Natural killer cell (primary cell): ENCODE measurements at regions not wholly inside any gene's neighbourhood (a gene's known extent, or its start where the extent isn't known, plus 50 kb on each side); places are given as distances from the start of the nearest gene placed in this dataset.

Experiments
- ATAC-seq, 3 donors: fragments of 150-1000 bp in 2 of 3; fragments of 200-7000 bp in 1 of 3; cut with Tn5 transposase; 1 replicate in 1 of 3; 2 replicates in 2 of 3; pipeline ENCODE4 v1.10.0; 2021; ENCODE audit warnings: mild to moderate bottlenecking in 2 of 3, moderate library complexity in 2 of 3
- DNase-seq, 2 donors: peaks; one replicate each; pipeline versions ENCODE4 v3.0.0 to v3.0.0-alpha.2; 2013 to 2021; ENCODE audit warnings: mixed read lengths in 1 of 2
- H3K27ac ChIP-seq: one replicate; pipeline ENCODE4 v1.5.1; 2013; ENCODE audit warnings: mild to moderate bottlenecking, low read length
- H3K27me3 ChIP-seq: one replicate; pipeline ENCODE4 v1.6.1; 2013; ENCODE audit warnings: low read length; ENCODE audit not compliant: control insufficient read depth, insufficient read depth
- H3K36me3 ChIP-seq: one replicate; pipeline ENCODE4 v1.6.1; 2013; ENCODE audit warnings: low read length; ENCODE audit not compliant: control insufficient read depth, insufficient read depth
- H3K4me1 ChIP-seq: one replicate; pipeline ENCODE4 v1.6.1; 2013; ENCODE audit warnings: low read length; ENCODE audit not compliant: control insufficient read depth, insufficient read depth
- H3K4me3 ChIP-seq: one replicate; pipeline ENCODE4 v1.5.1; 2013; ENCODE audit warnings: low read length
- H3K9me3 ChIP-seq: one replicate; pipeline ENCODE4 v1.6.1; 2013; ENCODE audit warnings: low read length; ENCODE audit not compliant: control insufficient read depth, insufficient read depth
- H3K27ac Mint-ChIP-seq, 2 donors: one replicate each; pipeline ENCODE4 v1.8.0; 2022; ENCODE audit warnings: mild to moderate bottlenecking in 2 of 2, mixed read lengths in 2 of 2, moderate library complexity in 1 of 2
- H3K27me3 Mint-ChIP-seq, 2 donors: one replicate each; pipeline ENCODE4 v1.8.0; 2022; ENCODE audit warnings: low read depth in 2 of 2, mixed read lengths in 2 of 2
- H3K36me3 Mint-ChIP-seq: one replicate; pipeline ENCODE4 v1.8.0; 2022; ENCODE audit warnings: mixed read lengths
- H3K4me1 Mint-ChIP-seq, 2 donors: one replicate each; pipeline ENCODE4 v1.8.0; 2022; ENCODE audit warnings: mixed read lengths in 2 of 2
- H3K4me3 Mint-ChIP-seq: one replicate; pipeline ENCODE4 v1.8.0; 2022; ENCODE audit warnings: mild to moderate bottlenecking, moderate library complexity, mixed read lengths
- H3K9me3 Mint-ChIP-seq, 2 donors: one replicate each; pipeline ENCODE4 v1.8.0; 2022; ENCODE audit warnings: mixed read lengths in 2 of 2
- WGBS: methylation state at CpG from one replicate; pipeline ENCODE4 v1.1.7; 2013; ENCODE audit warnings: missing lambda C conversion rate; ENCODE audit not compliant: insufficient coverage; 5-methylcytosine and 5-hydroxymethylcytosine counted together
- intact Hi-C: fragments of 100-400 bp; cut with micrococcal nuclease; formaldehyde crosslinking; loops from one replicate; pipeline ENCODE4 v1.14.2; 2022
- TF ChIP-seq, protein P1 (sequence below): fragments of 200-600 bp; IDR thresholded peaks from one replicate; pipeline ENCODE4 v1.8.0; 2022; ENCODE audit warnings: antibody characterized with exemption

GRCh38 chr2:241970716-241971115 is 101.2 kb downstream of the RTP5 start:
- no peak overlapping the region for H3K4me3 Mint-ChIP-seq

DNA sequence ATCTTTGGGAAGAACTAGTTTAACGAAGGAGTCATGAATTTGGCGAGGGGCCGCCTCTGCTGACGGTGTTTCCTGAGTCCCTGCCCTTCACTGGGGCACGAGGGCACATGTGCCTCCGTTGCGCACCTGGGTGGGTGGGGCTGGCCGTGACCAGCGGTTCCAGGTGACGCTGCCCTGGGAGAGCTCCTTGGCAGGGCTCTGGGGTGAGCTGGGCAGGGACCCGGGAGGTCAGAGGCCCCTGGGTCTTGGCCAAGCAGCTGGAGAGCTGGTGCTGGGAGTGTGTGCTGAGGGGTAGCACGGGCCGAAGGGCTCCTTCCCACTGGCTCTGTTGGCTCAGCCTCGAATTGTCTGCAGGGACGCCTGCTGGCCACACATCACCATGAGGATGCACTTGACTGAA is 104.6 kb downstream of the RTP5 start:
- Histone ChIP-seq H3K27ac (no peak overlapping the region), H3K4me3 (no peak overlapping the region), H3K36me3 (no peaks in the 10 kb centered on the region), H3K9me3 (no peaks in the 10 kb centered on the region), H3K4me1 (no peaks in the 10 kb centered on the region), H3K27me3 (no peaks in the 10 kb centered on the region)
- Mint-ChIP-seq H3K36me3 (no peaks in the 10 kb centered on the region), H3K9me3 (no peaks in the 10 kb centered on the region), H3K4me3 (no peak overlapping the region), H3K27ac (no peak overlapping the region), H3K27me3 (no peaks in the 10 kb centered on the region), H3K4me1 (peaks cover 0 to 4% of the 10 kb centered on the region in 2 donors)
- DNase-seq (no peak), ATAC-seq (no peak)
- TF ChIP-seq, protein P1, sequence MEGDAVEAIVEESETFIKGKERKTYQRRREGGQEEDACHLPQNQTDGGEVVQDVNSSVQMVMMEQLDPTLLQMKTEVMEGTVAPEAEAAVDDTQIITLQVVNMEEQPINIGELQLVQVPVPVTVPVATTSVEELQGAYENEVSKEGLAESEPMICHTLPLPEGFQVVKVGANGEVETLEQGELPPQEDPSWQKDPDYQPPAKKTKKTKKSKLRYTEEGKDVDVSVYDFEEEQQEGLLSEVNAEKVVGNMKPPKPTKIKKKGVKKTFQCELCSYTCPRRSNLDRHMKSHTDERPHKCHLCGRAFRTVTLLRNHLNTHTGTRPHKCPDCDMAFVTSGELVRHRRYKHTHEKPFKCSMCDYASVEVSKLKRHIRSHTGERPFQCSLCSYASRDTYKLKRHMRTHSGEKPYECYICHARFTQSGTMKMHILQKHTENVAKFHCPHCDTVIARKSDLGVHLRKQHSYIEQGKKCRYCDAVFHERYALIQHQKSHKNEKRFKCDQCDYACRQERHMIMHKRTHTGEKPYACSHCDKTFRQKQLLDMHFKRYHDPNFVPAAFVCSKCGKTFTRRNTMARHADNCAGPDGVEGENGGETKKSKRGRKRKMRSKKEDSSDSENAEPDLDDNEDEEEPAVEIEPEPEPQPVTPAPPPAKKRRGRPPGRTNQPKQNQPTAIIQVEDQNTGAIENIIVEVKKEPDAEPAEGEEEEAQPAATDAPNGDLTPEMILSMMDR: no peak
- intact Hi-C loops: no loop called here
- WGBS: 91% methylated on average over 15 of the region's 15 CpGs

More at GRCh38 chr2:241970716-241971115, 101.2 kb downstream of the RTP5 start:
- Mint-ChIP-seq H3K4me1 (peaks cover 14 to 18% of the 10 kb centered on the region in 2 donors), H3K27me3 (no peaks in the 10 kb centered on the region), H3K27ac (no peak overlapping the region), H3K9me3 (no peaks in the 10 kb centered on the region), H3K36me3 (no peaks in the 10 kb centered on the region)
- ATAC-seq: no peak
- WGBS: 89% methylated on average over 5 of the region's 5 CpGs
- no peaks in the 10 kb centered on the region for H3K36me3 ChIP-seq
- no peaks in the 10 kb centered on the region for H3K9me3 ChIP-seq
- TF ChIP-seq, protein P1: no peak
- H3K4me1 ChIP-seq: peaks cover 17% of the 10 kb centered on the region
- no peaks in the 10 kb centered on the region for H3K27me3 ChIP-seq
- no peak overlapping the region for H3K4me3 ChIP-seq
- intact Hi-C loops: no loop called here
- H3K27ac ChIP-seq: no peak overlapping the region
- DNase-seq: no peak

DNA sequence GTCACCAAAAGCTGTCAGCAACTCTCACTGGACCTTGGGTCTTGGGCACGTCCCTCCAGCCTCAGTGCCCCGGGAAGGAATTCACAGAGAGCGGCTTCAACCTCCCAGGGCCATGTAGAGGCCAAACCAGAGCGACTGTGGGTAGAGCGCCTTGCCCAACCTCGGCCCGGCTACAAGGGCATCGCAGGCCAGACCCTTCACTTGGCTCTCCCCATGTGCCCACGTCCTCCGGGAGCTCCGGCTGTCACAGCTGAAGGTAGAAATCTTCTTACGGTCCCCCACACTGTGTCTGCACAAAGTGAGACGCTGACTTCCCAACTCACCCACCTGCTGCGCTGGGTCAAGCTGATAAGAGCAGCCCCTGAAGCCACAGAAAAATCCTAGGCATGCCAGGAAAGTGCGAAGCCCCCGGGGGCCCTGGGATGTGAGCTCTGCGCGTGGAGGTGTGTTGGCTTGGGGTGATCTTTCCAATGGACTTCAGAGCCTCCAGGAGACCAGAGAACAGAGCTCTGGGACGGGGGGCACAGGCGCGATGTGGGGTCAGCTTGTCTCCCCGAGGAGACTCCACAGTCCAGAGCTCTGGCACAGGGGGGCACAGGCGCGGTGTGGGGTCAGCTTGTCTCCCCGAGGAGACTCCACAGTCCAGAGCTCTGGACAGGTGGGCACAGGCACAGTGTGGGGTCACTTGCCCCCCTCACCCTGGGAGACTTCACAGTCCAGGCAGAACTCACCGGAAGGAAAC is 105.5 kb downstream of the RTP5 start:
- TF ChIP-seq, protein P1: no peak
- no peak for ATAC-seq
- no peak for DNase-seq
- no peaks in the 10 kb centered on the region for H3K36me3 Mint-ChIP-seq
- H3K9me3 ChIP-seq: no peaks in the 10 kb centered on the region
- H3K36me3 ChIP-seq: no peaks in the 10 kb centered on the region
- 89% methylated on average over 26 of the region's 26 CpGs for WGBS
- no peaks in the 10 kb centered on the region for H3K27me3 ChIP-seq
- H3K4me3 ChIP-seq: no peak overlapping the region
- no peaks in the 10 kb centered on the region for H3K4me1 ChIP-seq
- no peaks in the 10 kb centered on the region for H3K9me3 Mint-ChIP-seq
- no peaks in the 10 kb centered on the region for H3K27me3 Mint-ChIP-seq
- intact Hi-C loops: no loop called here
- no peak overlapping the region for H3K27ac ChIP-seq
- H3K27ac Mint-ChIP-seq: no peak overlapping the region
- H3K4me3 Mint-ChIP-seq: no peak overlapping the region
- no peaks in the 10 kb centered on the region for H3K4me1 Mint-ChIP-seq
